DND-41 (cell line): ENCODE measurements at regions not wholly inside any gene's neighbourhood (a gene's known extent, or its start where the extent isn't known, plus 50 kb on each side); places are given as distances from the start of the nearest gene placed in this dataset.

Experiments used
- EZH2 ChIP-seq: IDR thresholded peaks from 3 replicates; pipeline ENCODE4 v1.6.1; 2012; ENCODE audit warnings: borderline replicate concordance, low read depth, mild to moderate bottlenecking, moderate library complexity, low read length, inconsistent platforms; ENCODE audit not compliant: severe bottlenecking
- TF ChIP-seq, protein P1 (sequence below): IDR thresholded peaks from 2 replicates; pipeline ENCODE4 v1.5.1; 2012; ENCODE audit warnings: borderline replicate concordance, low read length, moderate library complexity, mild to moderate bottlenecking; ENCODE audit not compliant: poor library complexity, severe bottlenecking; ENCODE audit errors: extremely low read depth

DNA sequence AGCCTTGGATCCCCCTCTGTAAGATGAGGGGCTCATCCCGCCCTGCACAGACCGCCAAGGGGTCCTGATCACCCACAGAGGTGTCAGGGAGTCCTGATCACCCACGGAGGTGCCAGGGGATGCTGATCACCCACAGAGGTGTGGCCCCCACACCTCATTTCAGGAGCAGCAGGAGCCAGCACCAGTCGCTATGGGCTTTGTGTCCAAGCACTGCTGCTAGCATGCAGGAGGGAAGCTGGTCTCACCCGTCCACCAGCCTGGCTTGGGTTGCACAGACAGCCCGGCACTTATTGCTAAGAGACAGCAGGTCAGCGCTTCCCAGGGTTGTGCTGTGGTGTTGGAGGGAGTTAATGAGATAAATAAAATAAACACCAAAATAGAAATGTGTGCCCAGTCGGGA is 88.5 kb downstream of the ADRA2C start:
- TF ChIP-seq EZH2: no peak
- TF ChIP-seq, protein P1, sequence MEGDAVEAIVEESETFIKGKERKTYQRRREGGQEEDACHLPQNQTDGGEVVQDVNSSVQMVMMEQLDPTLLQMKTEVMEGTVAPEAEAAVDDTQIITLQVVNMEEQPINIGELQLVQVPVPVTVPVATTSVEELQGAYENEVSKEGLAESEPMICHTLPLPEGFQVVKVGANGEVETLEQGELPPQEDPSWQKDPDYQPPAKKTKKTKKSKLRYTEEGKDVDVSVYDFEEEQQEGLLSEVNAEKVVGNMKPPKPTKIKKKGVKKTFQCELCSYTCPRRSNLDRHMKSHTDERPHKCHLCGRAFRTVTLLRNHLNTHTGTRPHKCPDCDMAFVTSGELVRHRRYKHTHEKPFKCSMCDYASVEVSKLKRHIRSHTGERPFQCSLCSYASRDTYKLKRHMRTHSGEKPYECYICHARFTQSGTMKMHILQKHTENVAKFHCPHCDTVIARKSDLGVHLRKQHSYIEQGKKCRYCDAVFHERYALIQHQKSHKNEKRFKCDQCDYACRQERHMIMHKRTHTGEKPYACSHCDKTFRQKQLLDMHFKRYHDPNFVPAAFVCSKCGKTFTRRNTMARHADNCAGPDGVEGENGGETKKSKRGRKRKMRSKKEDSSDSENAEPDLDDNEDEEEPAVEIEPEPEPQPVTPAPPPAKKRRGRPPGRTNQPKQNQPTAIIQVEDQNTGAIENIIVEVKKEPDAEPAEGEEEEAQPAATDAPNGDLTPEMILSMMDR: no peak
